Vagina (tissue), 2 donors: ENCODE measurements at regions not wholly inside any gene's neighbourhood (a gene's known extent, or its start where the extent isn't known, plus 50 kb on each side); places are given as distances from the start of the nearest gene placed in this dataset.

ENCODE experiments used
- CTCF ChIP-seq, 3 experiments: fragments of 450-650 bp in 2 of 3; fragments of 200-600 bp in 1 of 3; sonication (generic) in 1 of 3; IDR thresholded peaks; one replicate each; pipeline ENCODE4 v1.5.1; 2017 to 2019; ENCODE audit warnings: antibody characterized with exemption in 3 of 3, mild to moderate bottlenecking in 2 of 3, moderate library complexity in 2 of 3
- POLR2A ChIP-seq, 2 donors: fragments of 450-650 bp; IDR thresholded peaks; one replicate each; pipeline ENCODE4 v1.6.1; 2017; ENCODE audit warnings: antibody characterized with exemption in 2 of 2, mild to moderate bottlenecking in 2 of 2, moderate library complexity in 2 of 2

GRCh38 chr10:117731121-117731791, 188.7 kb downstream of the EMX2 start:
- no peak for TF ChIP-seq POLR2A (IDR thresholded peaks at IDR 0.05)
- no peak for TF ChIP-seq CTCF (IDR thresholded peaks at IDR 0.05)
